Amniotic epithelial cell (primary cell): ENCODE measurements at regions not wholly inside any gene's neighbourhood (a gene's known extent, or its start where the extent isn't known, plus 50 kb on each side); places are given as distances from the start of the nearest gene placed in this dataset.
A peak's percentile ranks its signal among the peaks of the same experiment; 100 is the strongest.
"Not testable (repeated sequence)": the region's sequence is repeated elsewhere in the genome, so short reads cannot be mapped to it uniquely, and the experiment has no call there.

ENCODE experiments used
- DNase-seq: peaks from one replicate; pipeline ENCODE4 v3.0.0-alpha.2; 2010; ENCODE audit warnings: low read depth

GRCh38 chr10:29725927-29726326, 91.2 kb upstream of the SVIL start:
- DNase-seq: not testable (repeated sequence)

DNA sequence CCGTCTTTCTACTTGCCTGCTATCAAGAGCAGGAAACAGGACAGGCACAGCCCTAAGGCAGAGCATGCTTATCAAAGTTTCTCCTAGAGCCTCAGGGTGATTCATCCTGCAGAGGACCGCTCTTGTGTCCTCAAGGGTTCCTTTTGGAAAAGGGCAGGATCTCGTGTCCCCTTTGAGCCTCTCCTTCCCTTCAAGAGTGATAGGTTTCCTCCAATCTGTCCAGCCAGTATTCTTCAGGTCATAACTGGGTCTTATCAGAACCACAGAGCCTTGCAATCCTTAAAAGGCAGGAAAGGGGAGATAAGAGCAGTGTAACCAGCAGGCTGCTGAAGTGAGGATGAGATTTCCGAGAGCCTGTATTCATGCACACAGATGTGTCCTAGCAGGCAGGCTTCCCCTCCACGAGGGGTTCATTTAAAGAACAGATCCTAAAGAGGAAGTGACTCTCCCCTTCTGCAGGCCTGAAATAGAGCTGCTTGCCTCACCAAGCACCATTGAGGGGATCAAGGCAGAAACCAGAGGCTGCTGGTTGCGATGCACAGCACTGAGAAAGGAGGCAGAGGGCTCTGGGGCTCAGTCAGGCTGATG, 90.5 kb upstream of the SVIL start:
- DNase-seq: peak; percentile 46

GRCh38 chr10:29723726-29724125, 89.0 kb upstream of the SVIL start:
- no peak for DNase-seq

- DNase-seq: no peak
Observed at GRCh38 chr10:29722777-29723176, 88.0 kb upstream of the SVIL start.

- no peak for DNase-seq
Observed at GRCh38 chr10:29720149-29720548, 85.4 kb upstream of the SVIL start.

GRCh38 chr10:29719281-29719675, 84.5 kb upstream of the SVIL start:
- DNase-seq: peak; percentile 70

- no peak for DNase-seq
Observed at GRCh38 chr10:29715296-29715695, 80.5 kb upstream of the SVIL start.

GRCh38 chr10:29714096-29714874, 79.5 kb upstream of the SVIL start:
- peak; percentile 97 for DNase-seq

DNA sequence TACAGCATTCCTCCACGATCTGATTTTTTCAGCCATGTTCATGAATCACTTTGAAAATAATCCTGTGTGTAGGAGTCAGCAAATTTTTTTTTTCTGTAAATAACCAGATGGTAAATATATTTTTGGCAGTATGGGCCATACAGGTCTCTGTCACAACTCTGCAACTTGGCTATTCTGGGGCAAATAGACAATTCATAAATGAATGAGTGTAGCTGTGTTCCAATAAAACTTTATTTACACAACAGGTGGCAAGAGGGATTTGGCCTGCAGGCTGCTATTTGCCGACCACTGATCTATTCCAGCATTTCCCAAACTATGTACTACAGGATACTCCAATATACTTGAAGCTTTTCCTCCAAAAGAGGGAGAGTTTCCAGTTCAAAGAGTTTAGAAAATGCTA, 78.7 kb upstream of the SVIL start:
- DNase-seq: no peak

- no peak for DNase-seq
Observed at GRCh38 chr10:29712108-29712507, 77.3 kb upstream of the SVIL start.

DNA sequence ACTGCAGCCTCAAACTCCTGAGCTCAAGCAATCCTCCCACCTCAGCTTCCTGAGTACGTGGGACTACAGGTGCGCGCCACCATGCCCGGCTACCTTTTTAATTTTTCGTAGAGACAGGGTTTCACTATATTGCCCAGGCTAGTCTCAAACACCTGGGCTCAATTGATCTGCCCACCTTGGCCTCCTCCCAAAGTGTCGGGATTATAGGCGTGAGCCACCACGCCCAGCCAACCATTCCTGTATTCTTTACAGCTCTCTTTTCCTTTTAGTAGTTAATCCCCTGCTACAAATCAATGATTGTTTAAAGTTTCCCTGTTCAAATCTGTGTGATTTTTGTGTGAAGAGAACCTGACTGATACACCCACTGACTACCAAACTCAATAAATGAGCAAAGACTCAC, 75.4 kb upstream of the SVIL start:
- DNase-seq: no peak

- DNase-seq: no peak
Observed at GRCh38 chr10:29709484-29710002, 74.8 kb upstream of the SVIL start.

- DNase-seq: no peak
Observed at GRCh38 chr10:29703271-29703670, 68.5 kb upstream of the SVIL start.

DNA sequence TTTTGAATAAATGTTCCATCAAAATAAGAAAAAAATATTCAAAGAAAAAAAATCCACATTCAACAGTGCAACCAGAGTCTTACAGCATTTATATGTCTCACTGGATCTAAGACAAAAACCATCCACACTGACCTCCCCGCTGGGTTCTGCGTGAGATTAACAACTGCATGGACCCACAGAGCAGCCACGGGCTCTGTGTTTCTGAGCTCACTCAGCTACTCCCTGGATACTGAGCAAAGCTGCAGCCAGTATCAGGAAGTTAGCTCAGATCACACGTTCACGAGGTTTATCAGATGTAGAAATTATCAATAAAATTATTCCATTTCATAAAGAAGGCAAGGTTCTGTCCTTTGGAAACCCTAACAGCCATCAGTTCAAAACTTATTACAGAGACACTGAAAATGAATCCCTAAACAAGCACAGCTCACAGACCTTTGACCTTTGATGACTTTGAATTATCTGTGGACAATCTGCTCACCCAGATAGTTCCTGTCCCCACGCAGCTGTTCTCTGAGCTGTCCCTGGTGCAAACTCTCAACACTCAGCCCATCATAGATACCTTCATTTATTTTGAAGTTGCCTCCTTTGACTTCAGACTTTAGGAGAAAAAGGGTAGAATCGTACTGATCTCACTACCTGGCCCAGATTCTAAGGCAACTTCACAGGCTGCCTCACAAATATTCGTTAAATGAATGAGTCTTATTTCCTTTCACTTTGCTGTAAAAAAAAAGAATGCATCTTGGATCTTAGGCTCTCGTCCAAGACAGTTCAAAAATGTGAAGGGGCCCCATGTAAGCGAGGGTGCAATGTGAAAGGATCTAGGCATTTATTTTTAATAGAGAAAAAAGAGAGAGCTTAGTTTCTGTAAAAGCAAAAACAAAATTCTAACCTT, 67.7 kb upstream of the SVIL start:
- DNase-seq: no peak

DNA sequence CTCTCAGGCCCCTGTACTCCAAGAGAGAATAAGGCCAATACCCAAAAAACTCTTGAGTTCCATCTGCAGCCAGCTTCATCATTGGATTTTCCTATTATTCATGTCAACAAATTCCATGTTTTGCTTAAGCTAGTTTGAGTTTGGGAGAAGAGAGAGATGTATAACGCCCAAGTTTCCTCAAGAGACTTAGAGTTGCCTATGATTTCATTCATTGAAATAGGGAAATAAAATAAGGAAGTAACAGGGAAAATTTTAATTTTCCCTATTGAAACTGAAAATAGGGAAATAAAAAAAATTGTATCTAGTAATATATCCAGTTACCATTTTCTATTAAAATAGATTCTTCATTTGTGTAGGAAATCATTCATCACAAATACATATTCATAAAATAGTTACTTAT, 66.5 kb upstream of the SVIL start:
- no peak for DNase-seq

- no peak for DNase-seq
Observed at GRCh38 chr10:29699621-29700020, 64.8 kb upstream of the SVIL start.

GRCh38 chr10:29698773-29699490, 64.2 kb upstream of the SVIL start:
- no peak for DNase-seq

DNA sequence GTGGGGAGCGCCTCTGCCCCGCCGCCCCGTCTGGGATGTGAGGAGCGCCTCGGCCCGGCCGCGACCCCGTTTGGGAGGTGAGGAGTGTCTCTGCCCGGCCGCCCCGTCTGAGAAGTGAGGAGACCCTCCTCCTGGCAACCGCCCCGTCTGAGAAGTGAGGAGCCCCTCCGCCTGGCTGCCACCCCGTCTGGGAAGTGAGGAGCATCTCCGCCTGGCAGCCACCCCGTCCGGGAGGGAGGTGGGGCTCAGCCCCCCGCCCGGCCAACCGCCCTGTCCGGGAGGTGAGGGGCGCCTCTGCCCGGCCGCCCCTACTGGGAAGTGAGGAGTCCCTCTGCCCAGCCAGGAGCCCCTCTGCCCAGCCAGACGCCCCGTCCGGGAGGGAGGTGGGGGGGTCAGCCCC, 61.8 kb upstream of the SVIL start:
- DNase-seq: not testable (repeated sequence)

GRCh38 chr10:29694121-29694520, 59.4 kb upstream of the SVIL start:
- DNase-seq: no peak

DNA sequence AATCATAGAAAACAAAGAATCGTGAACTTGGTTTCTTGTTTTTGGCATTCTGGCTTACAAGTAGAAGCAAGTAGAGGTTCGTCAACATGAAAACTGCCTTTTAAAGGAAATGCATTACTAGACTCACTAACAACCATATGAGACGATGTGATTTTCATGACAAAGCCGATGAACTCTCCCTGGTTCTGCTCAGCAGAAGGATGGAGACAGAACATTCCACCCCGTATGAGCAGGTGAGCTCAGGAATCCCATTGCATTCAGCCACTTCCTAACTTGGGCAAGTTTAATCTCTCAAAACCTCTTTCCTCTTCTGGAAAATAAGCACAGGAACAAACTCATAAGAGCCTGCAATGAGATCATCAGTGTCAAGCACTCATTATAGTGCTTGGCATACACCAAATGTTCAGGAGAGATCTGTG, 57.4 kb upstream of the SVIL start:
- DNase-seq: peak; percentile 52

DNA sequence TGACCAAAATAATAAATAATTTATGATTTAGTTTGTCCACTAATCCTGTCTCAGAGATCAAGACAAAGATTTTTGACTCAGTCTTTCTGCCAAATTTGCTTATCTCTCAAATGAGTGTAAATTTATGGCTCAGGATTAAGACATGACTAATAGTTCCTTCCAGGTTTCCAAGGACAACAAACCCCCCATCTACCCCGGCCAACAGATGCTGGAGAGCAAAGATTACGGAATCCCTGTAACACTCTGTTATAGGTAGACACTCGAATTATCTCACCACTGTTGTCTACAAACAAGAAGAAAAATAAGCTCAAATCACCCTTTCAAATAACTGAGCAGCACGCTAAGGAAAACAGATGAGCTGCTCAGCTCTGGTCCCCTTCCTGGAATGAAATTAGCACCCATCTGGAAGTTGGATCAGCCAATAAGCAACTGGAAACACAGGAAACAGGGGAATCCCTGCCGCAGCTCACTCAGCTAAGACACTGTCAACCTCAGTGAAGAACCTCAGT, 56.8 kb upstream of the SVIL start:
- DNase-seq: peak; percentile 97

DNA sequence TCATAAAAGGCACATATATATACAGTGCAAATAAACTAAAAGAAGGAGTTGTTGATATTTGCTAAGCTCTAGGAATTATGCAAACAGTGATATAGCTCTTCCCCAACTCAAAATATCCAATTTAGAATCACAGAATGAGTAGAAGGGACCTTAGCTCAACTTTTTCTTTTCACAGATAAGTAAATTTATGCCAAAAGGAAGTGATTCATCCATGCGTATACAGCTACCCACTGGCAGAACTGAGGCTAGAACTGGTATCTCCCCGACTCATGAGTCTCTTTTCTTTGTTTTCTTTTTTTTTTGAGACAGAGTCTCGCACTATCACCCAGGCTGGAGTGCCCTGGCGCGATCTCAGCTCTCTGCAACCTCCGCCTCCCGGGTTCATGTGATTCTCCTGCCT, 54.2 kb upstream of the SVIL start:
- peak; percentile 75 for DNase-seq
